MM.1S (cell line): ENCODE measurements at regions not wholly inside any gene's neighbourhood (a gene's known extent, or its start where the extent isn't known, plus 50 kb on each side); places are given as distances from the start of the nearest gene placed in this dataset.

Experiments used
- DNase-seq: peaks from one replicate; pipeline ENCODE4 v3.0.0-alpha.2; 2015
- H2AFZ ChIP-seq: fragments of 300-600 bp; sonication (generic); 2 replicates; pipeline ENCODE4 v1.6.0; 2016; ENCODE audit warnings: antibody characterized with exemption, low read length
- H3F3A ChIP-seq: fragments of 300-600 bp; sonication (generic); 2 replicates; pipeline ENCODE4 v1.6.1; 2016; ENCODE audit warnings: mild to moderate bottlenecking, antibody characterized with exemption, low read length, moderate library complexity, mixed read lengths; ENCODE audit not compliant: insufficient read depth
- H3K27ac ChIP-seq: fragments of 300-600 bp; sonication (generic); 2 replicates; pipeline ENCODE4 v1.5.1; 2016; ENCODE audit warnings: mild to moderate bottlenecking, low read length
- H3K27me3 ChIP-seq: fragments of 300-600 bp; sonication (generic); replicated peaks from 2 replicates; pipeline ENCODE4 v1.6.0; 2016; ENCODE audit warnings: low read length; ENCODE audit not compliant: insufficient read depth
- H3K36me3 ChIP-seq: fragments of 300-600 bp; sonication (generic); replicated peaks from 2 replicates; pipeline ENCODE4 v1.6.1; 2016; ENCODE audit warnings: mild to moderate bottlenecking, low read length, mixed read lengths; ENCODE audit not compliant: insufficient read depth
- H3K4me1 ChIP-seq: fragments of 300-600 bp; sonication (generic); 2 replicates; pipeline ENCODE4 v1.6.1; 2016; ENCODE audit warnings: low read length, mixed read lengths
- H3K4me2 ChIP-seq: fragments of 300-600 bp; sonication (generic); 2 replicates; pipeline ENCODE4 v1.6.0; 2016; ENCODE audit warnings: low read depth, low read length
- H3K4me3 ChIP-seq: fragments of 300-600 bp; sonication (generic); 2 replicates; pipeline ENCODE4 v1.5.1; 2016; ENCODE audit warnings: low read length, mixed read lengths
- H3K79me2 ChIP-seq: fragments of 300-600 bp; sonication (generic); 2 replicates; pipeline ENCODE4 v1.6.1; 2016; ENCODE audit warnings: mixed run types, low read length, mixed read lengths
- H3K9ac ChIP-seq: fragments of 300-600 bp; sonication (generic); 2 replicates; pipeline ENCODE4 v1.6.1; 2016; ENCODE audit warnings: low read length, mixed read lengths
- H3K9me2 ChIP-seq: fragments of 300-600 bp; sonication (generic); replicated peaks from 2 replicates; pipeline ENCODE4 v1.6.1; 2016; ENCODE audit warnings: mild to moderate bottlenecking, low read length, mixed read lengths; ENCODE audit not compliant: insufficient read depth
- H3K9me3 ChIP-seq: fragments of 300-600 bp; sonication (generic); replicated peaks from 2 replicates; pipeline ENCODE4 v1.6.1; 2016; ENCODE audit warnings: mild to moderate bottlenecking, low read length, mixed read lengths; ENCODE audit not compliant: insufficient read depth
- H4K20me1 ChIP-seq: fragments of 300-600 bp; sonication (generic); 2 replicates; pipeline ENCODE4 v1.6.1; 2016; ENCODE audit warnings: mild to moderate bottlenecking, low read length, moderate library complexity, mixed read lengths; ENCODE audit not compliant: insufficient read depth
- CTCF ChIP-seq: fragments of 300-600 bp; sonication (generic); IDR thresholded peaks from 2 replicates; pipeline ENCODE4 v1.5.1; 2016; ENCODE audit warnings: antibody characterized with exemption, low read length, mixed read lengths
- EZH2 ChIP-seq: fragments of 300-600 bp; sonication (generic); optimal IDR thresholded peaks from 2 replicates; pipeline ENCODE3; 2017; ENCODE audit warnings: low read depth, mild to moderate bottlenecking, antibody characterized with exemption, low read length, mixed read lengths
- EZH2phosphoT487 ChIP-seq: fragments of 300-600 bp; sonication (generic); IDR thresholded peaks from 2 replicates; pipeline ENCODE4 v1.6.1; 2018; ENCODE audit warnings: antibody characterized with exemption, low read length

DNA sequence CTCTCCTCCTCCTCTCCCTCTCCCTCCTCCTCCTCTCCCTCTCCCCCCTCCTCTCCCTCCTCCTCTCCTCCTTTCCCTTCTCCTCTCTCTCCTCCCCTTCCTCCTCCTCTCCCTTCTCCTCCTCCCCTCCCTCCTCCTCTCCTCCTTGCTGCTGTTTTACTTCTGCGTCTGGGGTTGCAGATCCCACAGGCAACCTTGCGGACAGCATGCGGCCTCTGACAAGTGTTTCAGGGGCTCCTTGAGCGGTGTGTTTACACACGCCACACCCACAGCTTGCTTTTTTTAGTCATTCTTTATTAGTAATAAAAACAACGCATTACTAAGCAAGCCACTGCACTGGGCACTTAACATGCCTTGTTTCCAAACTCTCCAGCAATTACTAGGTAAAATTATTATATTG, 81.9 kb downstream of the TFAP2C start:
- TF ChIP-seq EZH2phosphoT487 = no peak
- TF ChIP-seq EZH2 = no peak
- TF ChIP-seq CTCF = no peak
- no peak overlapping the region for H3K9ac ChIP-seq
- H3K27ac ChIP-seq = no peak overlapping the region
- no peaks in the 10 kb centered on the region for H3K79me2 ChIP-seq
- no peaks in the 10 kb centered on the region for H3K9me3 ChIP-seq
- DNase-seq = no peak
- H3K27me3 ChIP-seq = peaks cover 12% of the 10 kb centered on the region
- no peak overlapping the region for H3K4me2 ChIP-seq
- H4K20me1 ChIP-seq = no peaks in the 10 kb centered on the region
- no peaks in the 10 kb centered on the region for H3K36me3 ChIP-seq
- no peak overlapping the region for H3K4me3 ChIP-seq
- H3K9me2 ChIP-seq = no peaks in the 10 kb centered on the region
- H3F3A ChIP-seq = no peaks in the 10 kb centered on the region
- H2AFZ ChIP-seq = no peak overlapping the region
- H3K4me1 ChIP-seq = no peaks in the 10 kb centered on the region

DNA sequence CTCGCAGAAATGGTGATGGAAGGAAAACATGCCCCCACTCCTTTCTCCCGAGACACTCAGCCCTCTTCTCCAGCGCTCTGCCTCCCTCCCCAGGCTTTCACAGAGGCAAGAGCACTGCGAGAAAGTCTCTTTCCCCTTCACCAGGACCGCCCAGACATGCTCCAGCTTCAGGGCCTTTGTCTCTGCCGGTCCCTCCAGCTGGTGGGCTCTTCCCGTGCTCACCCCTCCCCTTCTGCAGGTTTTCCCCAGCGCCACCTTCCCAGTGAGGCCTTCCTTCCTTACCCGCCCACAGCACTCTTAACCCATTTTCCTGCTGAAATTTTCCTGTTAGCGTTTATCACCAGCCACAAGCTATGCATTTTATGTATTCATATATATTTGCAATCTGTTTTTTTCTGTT, 86.2 kb downstream of the TFAP2C start:
- Histone ChIP-seq H3K9me3 (no peaks in the 10 kb centered on the region), H3F3A (no peaks in the 10 kb centered on the region), H3K9ac (no peak overlapping the region), H3K36me3 (no peaks in the 10 kb centered on the region), H4K20me1 (no peaks in the 10 kb centered on the region), H2AFZ (no peak overlapping the region), H3K79me2 (no peaks in the 10 kb centered on the region), H3K4me2 (no peak overlapping the region), H3K4me3 (no peak overlapping the region), H3K27me3 (no peaks in the 10 kb centered on the region), H3K27ac (no peak overlapping the region), H3K4me1 (no peaks in the 10 kb centered on the region), H3K9me2 (no peaks in the 10 kb centered on the region)
- DNase-seq = no peak
- TF ChIP-seq CTCF (no peak), EZH2 (no peak), EZH2phosphoT487 (no peak)

GRCh38 chr20:56715902-56716519, 86.9 kb downstream of the TFAP2C start:
- Histone ChIP-seq H3K36me3 (no peaks in the 10 kb centered on the region), H3K79me2 (no peaks in the 10 kb centered on the region), H3K9ac (no peak overlapping the region), H3K4me2 (no peak overlapping the region), H3K9me3 (no peaks in the 10 kb centered on the region), H4K20me1 (no peaks in the 10 kb centered on the region), H2AFZ (no peak overlapping the region), H3K4me1 (no peaks in the 10 kb centered on the region), H3F3A (no peaks in the 10 kb centered on the region), H3K27ac (no peak overlapping the region), H3K9me2 (no peaks in the 10 kb centered on the region), H3K4me3 (no peak overlapping the region), H3K27me3 (no peaks in the 10 kb centered on the region)
- DNase-seq = no peak
- TF ChIP-seq EZH2 = no peak
- TF ChIP-seq CTCF = no peak
- TF ChIP-seq EZH2phosphoT487 = no peak

GRCh38 chr20:56716806-56717205, 87.7 kb downstream of the TFAP2C start:
- H3K36me3 ChIP-seq = no peaks in the 10 kb centered on the region
- H3K79me2 ChIP-seq = no peaks in the 10 kb centered on the region
- H4K20me1 ChIP-seq = no peaks in the 10 kb centered on the region
- DNase-seq = no peak
- H3K4me2 ChIP-seq = no peak overlapping the region
- TF ChIP-seq CTCF (no peak), EZH2 (no peak), EZH2phosphoT487 (no peak)
- H3K4me3 ChIP-seq = no peak overlapping the region
- no peaks in the 10 kb centered on the region for H3K9me2 ChIP-seq
- H3K27me3 ChIP-seq = no peaks in the 10 kb centered on the region
- no peak overlapping the region for H3K27ac ChIP-seq
- no peak overlapping the region for H2AFZ ChIP-seq
- no peaks in the 10 kb centered on the region for H3K4me1 ChIP-seq
- H3K9ac ChIP-seq = no peak overlapping the region
- no peaks in the 10 kb centered on the region for H3F3A ChIP-seq
- H3K9me3 ChIP-seq = no peaks in the 10 kb centered on the region
